ENCODE measurements at regions not wholly inside any gene's neighbourhood (a gene's known extent, or its start where the extent isn't known, plus 50 kb on each side); places are given as distances from the start of the nearest gene placed in this dataset.

GRCh38 chr12:65570451-65571130 is 253.7 kb upstream of the HMGA2 start:
- DNase-seq (ENCODE audit: low spot score) = no peak
- H3K27me3 ChIP-seq = no peaks in the 10 kb centered on the region
- peaks cover 8% of the 10 kb centered on the region for H3K9me3 ChIP-seq (ENCODE audit: low read depth)
- peaks cover 10% of the 10 kb centered on the region for H3K4me1 ChIP-seq (ENCODE audit: insufficient read depth)
- H3K27ac ChIP-seq = no peak overlapping the region
- no peaks in the 10 kb centered on the region for H4K20me1 ChIP-seq (ENCODE audit: insufficient read depth, poor library complexity, severe bottlenecking)
- WGBS (ENCODE audit: low lambda C conversion rate, missing lambda C conversion rate) = 87% methylated on average over 4 of the region's 4 CpGs
- H3K4me2 ChIP-seq = no peak overlapping the region
- no peak overlapping the region for H2AFZ ChIP-seq
- no peak overlapping the region for H3K4me3 ChIP-seq
- no peaks in the 10 kb centered on the region for H3K9me2 ChIP-seq (replicated peaks; ENCODE audit: insufficient read depth)
- TF ChIP-seq CTCF (IDR thresholded peaks at IDR 0.05; ENCODE audit: poor library complexity) (no peak), EZH2phosphoT487 (IDR thresholded peaks at IDR 0.05; ENCODE audit: low read depth, severe bottlenecking, unreplicated experiment) (no peak), EZH2 (IDR thresholded peaks at IDR 0.05; ENCODE audit: borderline replicate concordance) (no peak)
- no peaks in the 10 kb centered on the region for H3K79me2 ChIP-seq
- no peaks in the 10 kb centered on the region for H3K36me3 ChIP-seq (replicated peaks; ENCODE audit: insufficient read depth, low read depth)

- Histone ChIP-seq H3K36me3 (replicated peaks; ENCODE audit: insufficient read depth, low read depth) (no peaks in the 10 kb centered on the region), H3K4me1 (ENCODE audit: insufficient read depth) (no peaks in the 10 kb centered on the region), H2AFZ (no peak overlapping the region), H3K27me3 (no peaks in the 10 kb centered on the region), H4K20me1 (ENCODE audit: insufficient read depth, poor library complexity, severe bottlenecking) (no peaks in the 10 kb centered on the region), H3K4me3 (no peak overlapping the region), H3K4me2 (no peak overlapping the region), H3K9me3 (ENCODE audit: low read depth) (peaks cover 8% of the 10 kb centered on the region), H3K79me2 (no peaks in the 10 kb centered on the region), H3K9me2 (replicated peaks; ENCODE audit: insufficient read depth) (no peaks in the 10 kb centered on the region), H3K27ac (no peak overlapping the region)
- TF ChIP-seq CTCF (IDR thresholded peaks at IDR 0.05; ENCODE audit: poor library complexity) (no peak), EZH2 (IDR thresholded peaks at IDR 0.05; ENCODE audit: borderline replicate concordance) (no peak), EZH2phosphoT487 (IDR thresholded peaks at IDR 0.05; ENCODE audit: low read depth, severe bottlenecking, unreplicated experiment) (no peak)
- DNase-seq (ENCODE audit: low spot score) = no peak
Measured at GRCh38 chr12:65574867-65575266, 249.4 kb upstream of the HMGA2 start.

- WGBS (ENCODE audit: low lambda C conversion rate, missing lambda C conversion rate) = 75% methylated on average over 3 of the region's 3 CpGs
- no peaks in the 10 kb centered on the region for H3K27me3 ChIP-seq
- no peaks in the 10 kb centered on the region for H3K9me2 ChIP-seq (replicated peaks; ENCODE audit: insufficient read depth)
- H3K4me2 ChIP-seq = no peak overlapping the region
- TF ChIP-seq EZH2phosphoT487 (IDR thresholded peaks at IDR 0.05; ENCODE audit: low read depth, severe bottlenecking, unreplicated experiment) = no peak
- H3K27ac ChIP-seq = no peak overlapping the region
- no peaks in the 10 kb centered on the region for H3K4me1 ChIP-seq (ENCODE audit: insufficient read depth)
- H3K79me2 ChIP-seq = no peaks in the 10 kb centered on the region
- no peaks in the 10 kb centered on the region for H3K36me3 ChIP-seq (replicated peaks; ENCODE audit: insufficient read depth, low read depth)
- no peaks in the 10 kb centered on the region for H4K20me1 ChIP-seq (ENCODE audit: insufficient read depth, poor library complexity, severe bottlenecking)
- no peaks in the 10 kb centered on the region for H3K9me3 ChIP-seq (ENCODE audit: low read depth)
- H3K4me3 ChIP-seq = no peak overlapping the region
- no peak for DNase-seq (ENCODE audit: low spot score)
- no peak overlapping the region for H2AFZ ChIP-seq
Measured at GRCh38 chr12:65584016-65584415, 240.3 kb upstream of the HMGA2 start.

- Histone ChIP-seq H3K4me1 (ENCODE audit: insufficient read depth) (no peaks in the 10 kb centered on the region), H3K9me3 (ENCODE audit: low read depth) (no peaks in the 10 kb centered on the region), H3K9me2 (replicated peaks; ENCODE audit: insufficient read depth) (no peaks in the 10 kb centered on the region), H3K4me3 (no peak overlapping the region), H3K27me3 (no peaks in the 10 kb centered on the region), H3K4me2 (no peak overlapping the region), H2AFZ (no peak overlapping the region), H4K20me1 (ENCODE audit: insufficient read depth, poor library complexity, severe bottlenecking) (no peaks in the 10 kb centered on the region), H3K79me2 (no peaks in the 10 kb centered on the region), H3K36me3 (replicated peaks; ENCODE audit: insufficient read depth, low read depth) (no peaks in the 10 kb centered on the region), H3K27ac (no peak overlapping the region)
- no peak for TF ChIP-seq EZH2phosphoT487 (IDR thresholded peaks at IDR 0.05; ENCODE audit: low read depth, severe bottlenecking, unreplicated experiment)
- TF ChIP-seq CTCF (IDR thresholded peaks at IDR 0.05; ENCODE audit: poor library complexity) = no peak
- TF ChIP-seq EZH2 (IDR thresholded peaks at IDR 0.05; ENCODE audit: borderline replicate concordance) = no peak
- 47% methylated on average over 3 of the region's 3 CpGs for WGBS (ENCODE audit: low lambda C conversion rate, missing lambda C conversion rate)
- no peak for DNase-seq (ENCODE audit: low spot score)
Measured at GRCh38 chr12:65585648-65586602, 238.4 kb upstream of the HMGA2 start.

Measured in hepatocyte (in vitro differentiated cells).